Endothelial cell of umbilical vein (primary cell): ENCODE measurements at regions not wholly inside any gene's neighbourhood (a gene's known extent, or its start where the extent isn't known, plus 50 kb on each side); places are given as distances from the start of the nearest gene placed in this dataset.

Experiments
- BruUV-seq: library from RNA; stranded (reverse); fragments of 400-500 nt; replicated peaks from 2 replicates; lab custom pipeline; 2021; lab: Mats Ljungman, UMichigan
- CTCF ChIA-PET: fragments of 300-600, 350-600 bp; sonication (Branson Sonifier 250); formaldehyde crosslinking; loops from one replicate; lab custom pipeline; 2021; ENCODE audit warnings: antibody characterized with exemption, inconsistent platforms; lab: Charles Lee
- POLR2A ChIA-PET: fragments of 300-600, 350-600 bp; sonication (Branson Sonifier 250); formaldehyde crosslinking; loops from one replicate; lab custom pipeline; 2021; ENCODE audit warnings: antibody characterized with exemption, inconsistent platforms; lab: Charles Lee
- DNase-seq: peaks from one replicate; pipeline ENCODE4 v3.0.0-alpha.2; 2011; ENCODE audit warnings: low read depth, low spot score
- FAIRE-seq: peaks from 2 replicates; lab custom pipeline; 2011; peaks lifted over from hg19 to GRCh38; lab: Jason Lieb, UNC
- H2AFZ ChIP-seq: 2 replicates; pipeline ENCODE4 v1.6.0; 2012; ENCODE audit warnings: low read depth, low read length, control low read depth, inconsistent platforms
- H3K27ac ChIP-seq: 2 replicates; pipeline ENCODE4 v1.5.1; 2011; ENCODE audit warnings: low read depth, mild to moderate bottlenecking, control low read depth, low read length, moderate library complexity; ENCODE audit not compliant: insufficient read depth
- H3K27me3 ChIP-seq, 2 experiments: 2 replicates each; pipeline versions ENCODE4 v1.6.0 to v1.6.1; 2011; ENCODE audit warnings: low read length in 2 of 2, mixed read lengths in 1 of 2; ENCODE audit not compliant: control insufficient read depth in 2 of 2, insufficient read depth in 2 of 2
- H3K36me3 ChIP-seq, 2 experiments: 2 replicates in 1 of 2; 3 replicates in 1 of 2; pipeline ENCODE4 v1.5.1; 2011; ENCODE audit warnings: low read length in 2 of 2, mild to moderate bottlenecking in 1 of 2, moderate library complexity in 1 of 2; ENCODE audit not compliant: control insufficient read depth in 2 of 2, insufficient read depth in 2 of 2; ENCODE audit errors: extremely low read depth in 1 of 2
- H3K4me1 ChIP-seq: 3 replicates; pipeline ENCODE4 v1.5.1; 2011; ENCODE audit warnings: mild to moderate bottlenecking, low read length; ENCODE audit not compliant: control insufficient read depth, insufficient read depth; ENCODE audit errors: extremely low read depth
- H3K4me2 ChIP-seq: 2 replicates; pipeline ENCODE4 v1.6.1; 2011; ENCODE audit warnings: low read length, control low read depth, mixed read lengths; ENCODE audit not compliant: insufficient read depth
- H3K4me3 ChIP-seq, 3 experiments: fragments of 200-600 bp in 1 of 3; sonication (generic), shearing (Covaris generic) in 1 of 3; replicated peaks in 1 of 3; 2 replicates each; pipeline ENCODE4 v1.5.1; 2011 to 2016; ENCODE audit warnings: control low read depth in 3 of 3, low read length in 3 of 3, mild to moderate bottlenecking in 2 of 3, inconsistent platforms in 1 of 3, low read depth in 1 of 3, moderate library complexity in 1 of 3; ENCODE audit not compliant: insufficient read depth in 1 of 3
- H3K79me2 ChIP-seq: 2 replicates; pipeline ENCODE4 v1.6.0; 2012; ENCODE audit warnings: low read length, inconsistent platforms; ENCODE audit not compliant: control insufficient read depth, insufficient read depth
- H3K9ac ChIP-seq: replicated peaks from 2 replicates; pipeline ENCODE3; 2011; ENCODE audit warnings: low read length, control low read depth; ENCODE audit not compliant: insufficient read depth; ENCODE audit errors: extremely low read depth
- H3K9me1 ChIP-seq: replicated peaks from 3 replicates; pipeline ENCODE4 v1.6.0; 2011; ENCODE audit warnings: mild to moderate bottlenecking, low read length; ENCODE audit not compliant: control insufficient read depth, insufficient read depth; ENCODE audit errors: extremely low read depth
- H3K9me3 ChIP-seq: replicated peaks from 2 replicates; pipeline ENCODE4 v1.5.1; 2012; ENCODE audit warnings: low read length, inconsistent platforms; ENCODE audit not compliant: control insufficient read depth, insufficient read depth
- H4K20me1 ChIP-seq: replicated peaks from 2 replicates; pipeline ENCODE3; 2011; ENCODE audit warnings: mild to moderate bottlenecking, low read length; ENCODE audit not compliant: control insufficient read depth, insufficient read depth; ENCODE audit errors: extremely low read depth
- GATA2 ChIP-seq: IDR thresholded peaks from 2 replicates; pipeline ENCODE4 v1.7.0; 2011; ENCODE audit warnings: low read depth, mild to moderate bottlenecking, moderate library complexity, mixed read lengths, low read length; ENCODE audit not compliant: insufficient read length, insufficient read depth
- JUN ChIP-seq: IDR thresholded peaks from 2 replicates; pipeline ENCODE4 v1.6.1; 2011; ENCODE audit warnings: borderline replicate concordance, low read depth; ENCODE audit not compliant: insufficient read length, insufficient read depth
- MYC ChIP-seq: IDR thresholded peaks from one replicate; pipeline ENCODE4 v1.6.1; 2011; ENCODE audit warnings: mild to moderate bottlenecking, low read depth, low read length
- POLR2A ChIP-seq: IDR thresholded peaks from 2 replicates; pipeline ENCODE4 v1.6.1; 2012; ENCODE audit warnings: low read depth, mild to moderate bottlenecking, control low read depth, low read length
- dilution Hi-C: fragments of 300-500 bp; cut with MboI; formaldehyde crosslinking; loops from one replicate; pipeline ENCODE4 v1.15.0; 2019; ENCODE audit warnings: low sequenced_read_pairs; ENCODE audit not compliant: extremely low pct_ligation_motif_present
- intact Hi-C: fragments of 100-400 bp; cut with micrococcal nuclease; formaldehyde crosslinking; loops from one replicate; pipeline ENCODE4 v1.10.0; 2022
- TF ChIP-seq, protein P1 (sequence below): IDR thresholded peaks from 2 replicates; pipeline ENCODE4 v1.6.1; 2011; ENCODE audit not compliant: insufficient read depth, insufficient read length
- TF ChIP-seq, protein P2 (sequence below), 2 donors: IDR thresholded peaks; 1 replicate in 1 of 2; 2 replicates in 1 of 2; pipeline ENCODE4 v1.5.1; 2011; ENCODE audit warnings: low read length in 2 of 2, mild to moderate bottlenecking in 2 of 2, moderate library complexity in 2 of 2, control low read depth in 1 of 2, inconsistent platforms in 1 of 2, low read depth in 1 of 2; ENCODE audit not compliant: insufficient read depth in 1 of 2; ENCODE audit errors: extremely low read depth in 1 of 2

- CTCF ChIA-PET = no interaction called here
- no TSS peak for BruUV-seq
- Histone ChIP-seq H3K9ac (no peak overlapping the region), H3K4me2 (no peak overlapping the region), H3K27me3 (no peaks in the 10 kb centered on the region), H3K9me1 (peaks cover 2% of the 10 kb centered on the region), H3K79me2 (no peaks in the 10 kb centered on the region), H3K4me3 (no peak overlapping the region), H4K20me1 (no peaks in the 10 kb centered on the region), H3K9me3 (no peaks in the 10 kb centered on the region), H3K27ac (no peak overlapping the region), H3K36me3 (no peaks in the 10 kb centered on the region), H2AFZ (peak overlapping the region; percentile 21), H3K4me1 (no peaks in the 10 kb centered on the region)
- no peak for TF ChIP-seq JUN
- no peak for TF ChIP-seq MYC
- no peak for TF ChIP-seq POLR2A
- TF ChIP-seq, protein P1, sequence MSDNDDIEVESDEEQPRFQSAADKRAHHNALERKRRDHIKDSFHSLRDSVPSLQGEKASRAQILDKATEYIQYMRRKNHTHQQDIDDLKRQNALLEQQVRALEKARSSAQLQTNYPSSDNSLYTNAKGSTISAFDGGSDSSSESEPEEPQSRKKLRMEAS = no peak
- TF ChIP-seq, protein P2, sequence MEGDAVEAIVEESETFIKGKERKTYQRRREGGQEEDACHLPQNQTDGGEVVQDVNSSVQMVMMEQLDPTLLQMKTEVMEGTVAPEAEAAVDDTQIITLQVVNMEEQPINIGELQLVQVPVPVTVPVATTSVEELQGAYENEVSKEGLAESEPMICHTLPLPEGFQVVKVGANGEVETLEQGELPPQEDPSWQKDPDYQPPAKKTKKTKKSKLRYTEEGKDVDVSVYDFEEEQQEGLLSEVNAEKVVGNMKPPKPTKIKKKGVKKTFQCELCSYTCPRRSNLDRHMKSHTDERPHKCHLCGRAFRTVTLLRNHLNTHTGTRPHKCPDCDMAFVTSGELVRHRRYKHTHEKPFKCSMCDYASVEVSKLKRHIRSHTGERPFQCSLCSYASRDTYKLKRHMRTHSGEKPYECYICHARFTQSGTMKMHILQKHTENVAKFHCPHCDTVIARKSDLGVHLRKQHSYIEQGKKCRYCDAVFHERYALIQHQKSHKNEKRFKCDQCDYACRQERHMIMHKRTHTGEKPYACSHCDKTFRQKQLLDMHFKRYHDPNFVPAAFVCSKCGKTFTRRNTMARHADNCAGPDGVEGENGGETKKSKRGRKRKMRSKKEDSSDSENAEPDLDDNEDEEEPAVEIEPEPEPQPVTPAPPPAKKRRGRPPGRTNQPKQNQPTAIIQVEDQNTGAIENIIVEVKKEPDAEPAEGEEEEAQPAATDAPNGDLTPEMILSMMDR (IDR thresholded peaks at IDR 0.05; ENCODE audit: extremely low read depth in 1 of 2, insufficient read depth in 1 of 2, low read depth in 1 of 2, low read length in 2 of 2) = no peak
- no peak for TF ChIP-seq GATA2
- intact Hi-C loops (no loop called here), dilution Hi-C loops (no loop called here)
- DNase-seq = no peak
- FAIRE-seq = no peak
- POLR2A ChIA-PET = no interaction called here
Measured at GRCh38 chr7:84617265-84618030, 422.9 kb upstream of the SEMA3A start.
